GM12878 (cell line): ENCODE measurements at regions not wholly inside any gene's neighbourhood (a gene's known extent, or its start where the extent isn't known, plus 50 kb on each side); places are given as distances from the start of the nearest gene placed in this dataset.

ENCODE experiments used
- ATAC-seq: fragments of 200-7000 bp; cut with Tn5 transposase; 3 replicates; pipeline ENCODE4 v1.9.1; 2020; ENCODE audit warnings: mild to moderate bottlenecking, moderate library complexity
- BruUV-seq: library from RNA; stranded (reverse); fragments of 400-500 nt; replicated peaks from 2 replicates; lab custom pipeline; 2021; lab: Mats Ljungman, UMichigan
- CTCF ChIA-PET: fragments of 300-600 bp; sonication (Branson Sonifier 250); formaldehyde crosslinking; extraction: SDS; loops from one replicate; lab custom pipeline; 2021; ENCODE audit warnings: inconsistent platforms; lab: Yijun Ruan, JAX
- POLR2A ChIA-PET: fragments of 350-600 bp; formaldehyde crosslinking; extraction: SDS; loops from one replicate; lab custom pipeline; 2021; ENCODE audit warnings: inconsistent platforms; lab: Charles Lee
- RAD21 ChIA-PET: fragments of 300-600 bp; sonication (Branson Sonifier 250); formaldehyde crosslinking; loops from one replicate; lab custom pipeline; 2023; ENCODE audit warnings: antibody characterized with exemption; ENCODE audit not compliant: unreplicated experiment; lab: Charles Lee
- SMC1A ChIA-PET: fragments of 300-600 bp; sonication (Branson Sonifier 250); formaldehyde crosslinking; loops from one replicate; lab custom pipeline; 2023; ENCODE audit not compliant: unreplicated experiment, uncharacterized antibody; lab: Charles Lee
- DNase-seq: peaks from one replicate; pipeline ENCODE4 v3.0.0-alpha.2; 2011; ENCODE audit warnings: low read depth, low spot score
- FAIRE-seq: peaks from 3 replicates; lab custom pipeline; 2011; peaks lifted over from hg19 to GRCh38; lab: Jason Lieb, UNC
- H2AFZ ChIP-seq: 2 replicates; pipeline ENCODE4 v1.6.0; 2011; ENCODE audit warnings: low read depth, low read length, control low read depth; ENCODE audit not compliant: control insufficient read depth
- H3K27ac ChIP-seq: 2 replicates; pipeline ENCODE4 v1.5.1; 2011; ENCODE audit warnings: control low read depth; ENCODE audit not compliant: control insufficient read depth, insufficient read depth
- H3K27me3 ChIP-seq, 2 experiments: replicated peaks in 1 of 2; 2 replicates each; pipeline versions ENCODE4 v1.6.0 to v1.6.1; 2011; ENCODE audit warnings: low read length in 1 of 2; ENCODE audit not compliant: control insufficient read depth in 2 of 2, insufficient read depth in 2 of 2
- H3K36me3 ChIP-seq, 2 experiments: 2 replicates each; pipeline ENCODE4 v1.5.1; 2011; ENCODE audit warnings: low read length in 1 of 2; ENCODE audit not compliant: control insufficient read depth in 2 of 2, insufficient read depth in 2 of 2
- H3K4me1 ChIP-seq: 2 replicates; pipeline ENCODE4 v1.6.1; 2011; ENCODE audit warnings: mild to moderate bottlenecking, low read length, moderate library complexity, mixed read lengths; ENCODE audit not compliant: control insufficient read depth, insufficient read depth
- H3K4me2 ChIP-seq: 2 replicates; pipeline ENCODE4 v1.6.0; 2011; ENCODE audit warnings: control low read depth; ENCODE audit not compliant: control insufficient read depth, insufficient read depth
- H3K4me3 ChIP-seq: fragments of 200-600 bp; sonication (generic); 2 replicates; pipeline ENCODE4 v1.5.1; 2016
- H3K79me2 ChIP-seq: 2 replicates; pipeline ENCODE4 v1.6.0; 2011; ENCODE audit warnings: low read length; ENCODE audit not compliant: control insufficient read depth, insufficient read depth
- H3K9ac ChIP-seq: 2 replicates; pipeline ENCODE4 v1.8.0; 2011; ENCODE audit warnings: low read length, control low read depth, mixed read lengths; ENCODE audit not compliant: control insufficient read depth, insufficient read depth
- H3K9me3 ChIP-seq: replicated peaks from 3 replicates; pipeline ENCODE4 v1.5.1; 2011; ENCODE audit warnings: mild to moderate bottlenecking, low read length; ENCODE audit not compliant: control insufficient read depth, insufficient read depth
- H4K20me1 ChIP-seq: 2 replicates; pipeline ENCODE4 v1.6.0; 2011; ENCODE audit not compliant: control insufficient read depth, insufficient read depth
- ATF7 ChIP-seq: fragments of 450-650 bp; IDR thresholded peaks from 2 replicates; pipeline ENCODE4 v1.6.1; 2016; ENCODE audit warnings: low read depth, mild to moderate bottlenecking
- CHD4 ChIP-seq: fragments of 200-600 bp; sonication (generic); IDR thresholded peaks from 2 replicates; pipeline ENCODE4 v1.6.1; 2016; ENCODE audit warnings: mild to moderate bottlenecking
- CREB1 ChIP-seq: IDR thresholded peaks from 2 replicates; pipeline ENCODE4 v1.6.1; 2012; ENCODE audit warnings: low read depth, mild to moderate bottlenecking, inconsistent platforms
- DPF2 ChIP-seq: fragments of 450-650 bp; IDR thresholded peaks from 2 replicates; pipeline ENCODE4 v1.6.1; 2017; ENCODE audit warnings: mild to moderate bottlenecking
- FOXK2 ChIP-seq: fragments of 450-650 bp; IDR thresholded peaks from 2 replicates; pipeline ENCODE4 v1.6.1; 2017; ENCODE audit warnings: mild to moderate bottlenecking, moderate library complexity
- NFYA ChIP-seq: IDR thresholded peaks from 2 replicates; pipeline ENCODE4 v1.6.1; 2011; ENCODE audit warnings: low read depth, mild to moderate bottlenecking, low read length, improper control_type of control experiment, borderline replicate concordance
- NR2C1 ChIP-seq: fragments of 450-650 bp; IDR thresholded peaks from 2 replicates; pipeline ENCODE4 v1.6.1; 2017; ENCODE audit warnings: antibody characterized with exemption, mild to moderate bottlenecking, moderate library complexity
- RAD21 ChIP-seq: IDR thresholded peaks from 2 replicates; pipeline ENCODE4 v1.6.1; 2011; ENCODE audit warnings: mild to moderate bottlenecking, low read depth, low read length, moderate library complexity; ENCODE audit not compliant: insufficient read depth
- RCOR1 ChIP-seq: conservative IDR thresholded peaks from 2 replicates; pipeline ENCODE4 v1.6.1; 2012; ENCODE audit warnings: low read depth, low read length, improper control_type of control experiment
- RFX5 ChIP-seq: IDR thresholded peaks from 2 replicates; pipeline ENCODE4 v1.6.1; 2011; ENCODE audit warnings: low read depth, low read length, improper control_type of control experiment
- SREBF2 ChIP-seq: IDR thresholded peaks from 2 replicates; pipeline ENCODE4 v1.6.1; 2012; ENCODE audit warnings: mild to moderate bottlenecking, low read length
- SRF ChIP-seq, 2 experiments: IDR thresholded peaks; 2 replicates each; pipeline ENCODE4 v1.6.1; 2011; ENCODE audit warnings: low read depth in 2 of 2, low read length in 2 of 2, mild to moderate bottlenecking in 1 of 2, moderate library complexity in 1 of 2
- YY1 ChIP-seq: IDR thresholded peaks from 2 replicates; pipeline ENCODE4 v1.6.1; 2011; ENCODE audit warnings: low read depth, mild to moderate bottlenecking, low read length
- WGBS: methylation state at CpG from one replicate; pipeline ENCODE4 v1.1.6; 2016; ENCODE audit warnings: low lambda C conversion rate; ENCODE audit not compliant: insufficient replicate concordance, insufficient coverage; ENCODE audit errors: missing lambda C conversion rate; 5-methylcytosine and 5-hydroxymethylcytosine counted together
- in situ Hi-C: fragments of 300-500 bp; cut with MboI; formaldehyde crosslinking; loops from 9 replicates; pipeline ENCODE4 v1.14.3; 2018; ENCODE audit warnings: mixed read lengths
- intact Hi-C: fragments of 100-400 bp; cut with micrococcal nuclease; formaldehyde crosslinking; loops from one replicate; pipeline ENCODE4 v1.14.2; 2022; ENCODE audit not compliant: unreplicated experiment
- TF ChIP-seq, protein P1 (sequence below): IDR thresholded peaks from 2 replicates; pipeline ENCODE4 v1.6.1; 2012; ENCODE audit warnings: improper control_type of control experiment, low read depth, low read length; ENCODE audit not compliant: insufficient replicate concordance
- TF ChIP-seq, protein P2 (sequence below): fragments of 450-650 bp; IDR thresholded peaks from 2 replicates; pipeline ENCODE4 v1.6.1; 2017; ENCODE audit warnings: mild to moderate bottlenecking, moderate library complexity

DNA sequence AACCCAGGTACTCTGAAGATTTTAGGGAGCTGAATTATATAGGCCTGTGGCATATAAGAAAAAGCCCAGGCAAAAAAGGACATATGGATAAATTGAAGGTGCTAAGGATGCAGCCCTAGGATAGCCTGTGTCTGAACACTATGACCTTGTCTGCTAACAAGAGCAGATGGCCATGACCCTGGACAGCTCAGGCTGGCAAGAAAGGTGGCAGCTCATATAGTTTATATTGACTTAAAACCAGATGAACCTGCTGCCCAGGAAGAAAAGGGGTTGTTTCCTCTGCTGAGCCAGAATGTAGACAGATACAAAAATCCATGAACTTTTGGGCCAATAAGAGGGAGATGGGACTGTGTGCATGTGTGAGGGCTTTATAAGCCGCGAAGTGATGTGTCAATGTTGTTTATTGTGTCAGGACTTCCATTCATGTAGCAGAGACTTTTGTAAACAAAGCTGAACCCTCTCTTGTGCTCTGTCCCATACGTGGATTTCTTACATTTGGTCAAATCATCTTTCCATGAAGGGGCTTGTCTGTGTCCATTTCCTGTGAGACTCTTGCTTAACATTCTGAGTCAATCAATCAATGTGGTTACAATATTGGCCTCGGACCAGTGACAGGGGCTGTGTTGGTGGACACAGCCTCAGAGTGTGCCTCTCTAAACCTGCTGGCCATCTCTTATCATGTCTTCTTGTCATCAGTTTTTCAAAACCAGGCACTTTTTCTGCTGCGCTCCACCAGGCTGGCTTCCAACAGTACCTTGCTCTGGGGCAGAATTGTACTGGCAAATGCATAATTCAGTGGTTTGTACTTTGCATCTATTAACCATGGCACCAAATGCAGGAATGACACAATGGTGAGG, 321.2 kb downstream of the WDR72 start (continued):
- TF ChIP-seq, protein P1, sequence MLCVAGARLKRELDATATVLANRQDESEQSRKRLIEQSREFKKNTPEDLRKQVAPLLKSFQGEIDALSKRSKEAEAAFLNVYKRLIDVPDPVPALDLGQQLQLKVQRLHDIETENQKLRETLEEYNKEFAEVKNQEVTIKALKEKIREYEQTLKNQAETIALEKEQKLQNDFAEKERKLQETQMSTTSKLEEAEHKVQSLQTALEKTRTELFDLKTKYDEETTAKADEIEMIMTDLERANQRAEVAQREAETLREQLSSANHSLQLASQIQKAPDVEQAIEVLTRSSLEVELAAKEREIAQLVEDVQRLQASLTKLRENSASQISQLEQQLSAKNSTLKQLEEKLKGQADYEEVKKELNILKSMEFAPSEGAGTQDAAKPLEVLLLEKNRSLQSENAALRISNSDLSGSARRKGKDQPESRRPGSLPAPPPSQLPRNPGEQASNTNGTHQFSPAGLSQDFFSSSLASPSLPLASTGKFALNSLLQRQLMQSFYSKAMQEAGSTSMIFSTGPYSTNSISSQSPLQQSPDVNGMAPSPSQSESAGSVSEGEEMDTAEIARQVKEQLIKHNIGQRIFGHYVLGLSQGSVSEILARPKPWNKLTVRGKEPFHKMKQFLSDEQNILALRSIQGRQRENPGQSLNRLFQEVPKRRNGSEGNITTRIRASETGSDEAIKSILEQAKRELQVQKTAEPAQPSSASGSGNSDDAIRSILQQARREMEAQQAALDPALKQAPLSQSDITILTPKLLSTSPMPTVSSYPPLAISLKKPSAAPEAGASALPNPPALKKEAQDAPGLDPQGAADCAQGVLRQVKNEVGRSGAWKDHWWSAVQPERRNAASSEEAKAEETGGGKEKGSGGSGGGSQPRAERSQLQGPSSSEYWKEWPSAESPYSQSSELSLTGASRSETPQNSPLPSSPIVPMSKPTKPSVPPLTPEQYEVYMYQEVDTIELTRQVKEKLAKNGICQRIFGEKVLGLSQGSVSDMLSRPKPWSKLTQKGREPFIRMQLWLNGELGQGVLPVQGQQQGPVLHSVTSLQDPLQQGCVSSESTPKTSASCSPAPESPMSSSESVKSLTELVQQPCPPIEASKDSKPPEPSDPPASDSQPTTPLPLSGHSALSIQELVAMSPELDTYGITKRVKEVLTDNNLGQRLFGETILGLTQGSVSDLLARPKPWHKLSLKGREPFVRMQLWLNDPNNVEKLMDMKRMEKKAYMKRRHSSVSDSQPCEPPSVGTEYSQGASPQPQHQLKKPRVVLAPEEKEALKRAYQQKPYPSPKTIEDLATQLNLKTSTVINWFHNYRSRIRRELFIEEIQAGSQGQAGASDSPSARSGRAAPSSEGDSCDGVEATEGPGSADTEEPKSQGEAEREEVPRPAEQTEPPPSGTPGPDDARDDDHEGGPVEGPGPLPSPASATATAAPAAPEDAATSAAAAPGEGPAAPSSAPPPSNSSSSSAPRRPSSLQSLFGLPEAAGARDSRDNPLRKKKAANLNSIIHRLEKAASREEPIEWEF: no peak

DNA sequence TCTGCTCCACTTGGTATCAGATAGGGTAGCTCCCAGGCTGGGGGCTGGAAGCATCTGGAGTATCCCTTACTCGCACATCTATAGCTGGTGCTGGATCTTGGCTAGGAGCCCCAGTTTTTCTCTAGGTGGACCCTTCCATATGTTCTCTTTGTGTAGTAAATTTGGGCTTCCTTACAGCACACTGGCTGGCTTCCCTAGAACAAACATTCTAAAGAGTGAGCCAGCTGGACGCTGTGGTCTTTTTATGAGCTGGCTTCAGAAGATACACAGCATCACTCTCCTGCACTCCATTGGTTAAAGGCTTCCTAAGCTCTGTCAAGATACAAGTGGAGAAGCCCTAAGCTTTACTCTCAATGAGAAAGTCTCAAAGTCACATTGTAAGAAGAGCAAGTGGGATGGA, 322.1 kb downstream of the WDR72 start:
- no peak for DNase-seq
- TF ChIP-seq SREBF2 (no peak), RCOR1 (no peak), NR2C1 (no peak), FOXK2 (no peak), RFX5 (no peak), RAD21 (no peak), YY1 (no peak), NFYA (no peak), CREB1 (no peak), CHD4 (no peak), DPF2 (no peak), ATF7 (no peak), SRF (IDR thresholded peaks at IDR 0.05; ENCODE audit: low read depth in 2 of 2, low read length in 2 of 2) (no peak)
- TF ChIP-seq, protein P2, sequence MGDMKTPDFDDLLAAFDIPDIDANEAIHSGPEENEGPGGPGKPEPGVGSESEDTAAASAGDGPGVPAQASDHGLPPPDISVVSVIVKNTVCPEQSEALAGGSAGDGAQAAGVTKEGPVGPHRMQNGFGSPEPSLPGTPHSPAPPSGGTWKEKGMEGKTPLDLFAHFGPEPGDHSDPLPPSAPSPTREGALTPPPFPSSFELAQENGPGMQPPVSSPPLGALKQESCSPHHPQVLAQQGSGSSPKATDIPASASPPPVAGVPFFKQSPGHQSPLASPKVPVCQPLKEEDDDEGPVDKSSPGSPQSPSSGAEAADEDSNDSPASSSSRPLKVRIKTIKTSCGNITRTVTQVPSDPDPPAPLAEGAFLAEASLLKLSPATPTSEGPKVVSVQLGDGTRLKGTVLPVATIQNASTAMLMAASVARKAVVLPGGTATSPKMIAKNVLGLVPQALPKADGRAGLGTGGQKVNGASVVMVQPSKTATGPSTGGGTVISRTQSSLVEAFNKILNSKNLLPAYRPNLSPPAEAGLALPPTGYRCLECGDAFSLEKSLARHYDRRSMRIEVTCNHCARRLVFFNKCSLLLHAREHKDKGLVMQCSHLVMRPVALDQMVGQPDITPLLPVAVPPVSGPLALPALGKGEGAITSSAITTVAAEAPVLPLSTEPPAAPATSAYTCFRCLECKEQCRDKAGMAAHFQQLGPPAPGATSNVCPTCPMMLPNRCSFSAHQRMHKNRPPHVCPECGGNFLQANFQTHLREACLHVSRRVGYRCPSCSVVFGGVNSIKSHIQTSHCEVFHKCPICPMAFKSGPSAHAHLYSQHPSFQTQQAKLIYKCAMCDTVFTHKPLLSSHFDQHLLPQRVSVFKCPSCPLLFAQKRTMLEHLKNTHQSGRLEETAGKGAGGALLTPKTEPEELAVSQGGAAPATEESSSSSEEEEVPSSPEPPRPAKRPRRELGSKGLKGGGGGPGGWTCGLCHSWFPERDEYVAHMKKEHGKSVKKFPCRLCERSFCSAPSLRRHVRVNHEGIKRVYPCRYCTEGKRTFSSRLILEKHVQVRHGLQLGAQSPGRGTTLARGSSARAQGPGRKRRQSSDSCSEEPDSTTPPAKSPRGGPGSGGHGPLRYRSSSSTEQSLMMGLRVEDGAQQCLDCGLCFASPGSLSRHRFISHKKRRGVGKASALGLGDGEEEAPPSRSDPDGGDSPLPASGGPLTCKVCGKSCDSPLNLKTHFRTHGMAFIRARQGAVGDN: no peak

More for the DNA sequence above, 322.1 kb downstream of the WDR72 start:
- no TSS peak for BruUV-seq
- H2AFZ ChIP-seq: no peak overlapping the region
- ChIA-PET POLR2A (no interaction called here), SMC1A (no interaction called here), CTCF (no interaction called here), RAD21 (no interaction called here)
- H3K4me2 ChIP-seq: no peak overlapping the region
- FAIRE-seq: no peak
- H3K27me3 ChIP-seq: no peaks in the 10 kb centered on the region; a peak in 1 of 4 replicates
- no peaks in the 10 kb centered on the region for H3K9me3 ChIP-seq
- no peaks in the 10 kb centered on the region for H3K36me3 ChIP-seq
- H3K4me1 ChIP-seq: no peaks in the 10 kb centered on the region
- no peak overlapping the region for H3K27ac ChIP-seq
- in situ Hi-C loops (no loop called here), intact Hi-C loops (no loop called here)
- 0% methylated on average over 2 of the region's 2 CpGs for WGBS
- ATAC-seq: no peak
- no peak overlapping the region for H3K4me3 ChIP-seq
- no peak overlapping the region for H3K9ac ChIP-seq
- no peaks in the 10 kb centered on the region for H3K79me2 ChIP-seq
- H4K20me1 ChIP-seq: no peaks in the 10 kb centered on the region
